ENCODE measurements at regions not wholly inside any gene's neighbourhood (a gene's known extent, or its start where the extent isn't known, plus 50 kb on each side); places are given as distances from the start of the nearest gene placed in this dataset.
A peak's percentile ranks its signal among the peaks of the same experiment; 100 is the strongest.
"Not testable (repeated sequence)": the region's sequence is repeated elsewhere in the genome, so short reads cannot be mapped to it uniquely, and the experiment has no call there.

DNA sequence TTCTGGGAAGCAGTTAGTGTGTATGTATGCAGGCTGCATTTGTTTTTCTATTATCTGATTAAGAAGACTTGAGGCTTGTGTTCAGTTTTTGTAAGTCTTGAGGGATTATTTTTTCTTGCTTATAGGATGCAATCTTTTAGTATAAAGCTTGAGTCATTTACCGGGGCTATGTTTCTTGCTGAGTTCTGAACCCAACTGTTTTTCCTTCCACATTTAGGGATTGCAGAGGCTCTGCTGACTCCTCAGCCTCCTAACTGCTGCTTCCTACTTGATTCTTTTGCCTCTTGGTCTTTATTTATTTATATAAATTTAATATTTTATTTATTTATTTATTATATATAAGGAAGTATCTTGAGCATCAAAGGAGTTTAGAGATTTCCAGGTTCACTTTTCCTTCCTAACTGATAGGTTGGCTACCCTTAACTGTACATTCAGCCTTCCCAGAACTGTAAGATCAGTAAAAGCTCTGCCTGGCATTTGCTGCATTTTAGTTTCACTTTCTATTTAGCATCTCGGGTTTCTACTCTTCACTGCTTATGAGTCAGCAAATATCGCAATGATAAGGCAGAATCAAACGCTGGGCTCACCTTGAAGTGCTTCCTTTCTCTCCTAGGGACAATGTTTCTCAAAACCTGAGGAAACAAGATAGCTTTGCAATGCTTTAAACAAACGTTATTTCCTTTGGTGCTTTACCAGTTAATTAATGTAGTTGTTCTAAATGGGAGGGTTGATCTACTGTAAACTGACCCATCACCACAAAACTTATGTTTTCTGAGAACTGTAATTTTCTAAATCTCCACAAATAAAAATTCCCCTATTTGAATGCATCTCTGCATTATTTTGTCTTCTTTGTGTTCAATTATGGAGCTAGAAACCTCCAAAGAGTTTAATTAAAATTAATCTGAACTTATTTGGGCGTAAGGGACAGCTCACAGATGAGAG lies 1183.7 kb upstream of the TMEM132C start:
- no peak for DNase-seq (ENCODE audit: low read depth in 1 of 2, low spot score in 1 of 2)

DNA sequence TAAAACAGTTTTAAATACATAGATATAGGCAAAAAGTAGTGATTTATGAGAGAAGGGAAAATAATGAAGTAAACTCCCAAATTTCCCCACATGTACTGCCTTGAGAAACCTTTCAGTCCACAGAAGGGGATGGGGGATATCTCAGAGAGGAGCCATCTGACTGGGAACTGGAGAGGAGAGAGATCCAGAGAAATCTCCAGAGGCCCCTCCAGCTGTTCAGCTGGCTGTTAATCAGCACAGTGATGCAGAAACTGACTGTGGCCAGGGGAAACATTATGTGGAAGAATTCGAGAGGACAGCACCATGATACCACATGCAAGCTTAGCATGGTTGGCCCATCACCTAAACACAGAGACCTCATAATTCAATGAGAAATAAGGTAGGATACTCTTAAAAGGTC lies 1165.9 kb upstream of the TMEM132C start:
- DNase-seq (ENCODE audit: low read depth in 1 of 2, low spot score in 1 of 2) = no peak

DNA sequence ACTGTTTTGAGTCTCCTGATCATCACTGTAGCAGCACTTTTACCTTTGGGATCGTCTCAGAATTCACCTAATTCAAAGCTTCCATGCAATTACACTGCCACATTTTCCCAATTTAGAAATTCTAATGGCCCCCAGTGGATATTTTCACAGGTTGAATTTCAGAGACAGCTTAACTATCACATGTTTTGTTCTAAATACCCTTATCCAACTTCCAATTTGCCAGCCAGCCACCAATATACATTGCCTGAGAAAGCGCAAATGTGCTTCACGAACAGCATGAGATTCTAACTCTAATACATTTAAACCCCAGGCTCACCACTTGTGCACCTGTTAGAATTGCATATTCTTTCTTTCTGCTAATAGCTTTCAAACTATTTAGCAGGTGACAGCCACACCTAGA lies 1160.9 kb upstream of the TMEM132C start:
- DNase-seq (ENCODE audit: low read depth in 1 of 2, low spot score in 1 of 2) = no peak

DNA sequence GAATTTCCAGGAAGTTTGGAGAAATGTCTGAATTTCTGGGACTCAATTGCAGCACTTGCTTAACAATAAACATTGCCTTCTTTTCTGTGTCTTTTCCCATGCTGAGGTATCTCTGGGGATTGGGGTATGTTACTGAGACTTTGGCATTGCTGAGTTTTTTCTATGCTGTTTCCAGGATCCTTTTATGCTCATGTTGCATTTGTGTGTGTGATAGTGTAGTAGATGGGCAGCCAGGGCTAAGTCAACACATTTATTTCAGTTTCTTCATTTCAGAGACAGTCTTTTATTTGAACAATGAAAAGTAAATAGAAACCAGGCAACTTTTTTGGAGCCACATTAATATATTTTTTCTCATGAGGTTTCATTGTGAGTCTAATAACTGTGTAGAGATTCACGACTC lies 1160.3 kb upstream of the TMEM132C start:
- no peak for DNase-seq (ENCODE audit: low read depth in 1 of 2, low spot score in 1 of 2)

DNA sequence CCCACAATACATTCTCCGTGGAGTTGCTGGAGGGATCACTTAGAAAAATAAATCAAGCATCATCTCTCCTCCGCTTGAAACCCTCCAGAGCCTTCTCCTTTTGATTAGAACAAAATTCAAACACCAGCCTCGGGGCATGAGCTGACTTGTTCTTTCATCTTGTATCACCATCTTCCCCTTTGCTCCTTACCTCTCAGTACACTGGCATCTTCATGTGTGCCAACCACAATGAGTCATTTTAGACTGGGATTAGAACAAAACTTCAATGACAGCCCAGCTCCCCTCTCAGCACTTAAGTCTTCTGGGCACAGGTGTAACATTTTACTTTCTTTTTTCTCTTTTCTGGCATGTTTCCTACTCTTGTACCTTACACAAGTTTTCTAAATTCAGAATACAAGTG lies 1159.2 kb upstream of the TMEM132C start:
- DNase-seq (ENCODE audit: low read depth in 1 of 2, low spot score in 1 of 2) = no peak

DNA sequence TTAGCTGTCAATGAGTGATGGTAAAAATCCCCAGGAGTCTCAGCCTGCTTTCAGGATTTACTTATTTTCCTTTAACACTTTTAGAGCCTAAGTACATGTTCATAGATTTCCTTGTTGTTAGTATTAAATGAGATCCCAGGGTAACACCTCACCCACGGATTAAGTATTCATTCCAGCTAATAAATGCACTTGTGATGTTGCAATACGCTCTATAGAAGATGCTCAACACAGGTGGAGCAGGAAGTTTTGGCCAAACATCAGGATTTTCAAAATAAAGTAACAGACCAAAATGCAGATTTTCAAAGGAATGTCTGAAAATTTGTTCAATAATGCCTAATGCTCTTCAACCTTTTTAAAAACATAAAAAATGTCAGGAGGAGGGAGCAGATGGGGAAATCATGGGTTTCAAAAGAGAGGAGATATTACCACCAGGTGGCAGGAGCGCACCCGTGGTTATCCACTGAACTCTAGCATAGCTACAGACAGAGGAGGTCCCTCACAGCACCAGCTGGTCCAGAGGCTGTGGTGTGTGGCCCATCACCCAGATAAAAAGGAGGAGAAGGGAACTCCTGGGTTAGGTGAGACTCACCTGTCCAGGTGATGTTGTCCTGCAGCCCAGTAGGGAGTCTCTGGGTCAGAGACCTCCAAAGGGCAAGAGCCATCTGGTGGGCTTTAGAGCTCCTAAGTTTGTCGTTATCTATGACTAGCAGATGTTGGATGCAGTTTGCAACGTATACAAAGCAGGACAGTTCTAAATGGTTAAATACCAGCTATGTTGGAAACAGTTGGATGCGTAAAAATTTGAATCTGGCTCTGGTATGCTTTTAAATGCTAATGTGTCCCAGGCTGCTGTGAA lies 1158.4 kb upstream of the TMEM132C start:
- peak in 1 of 2 donors; percentile 9 for DNase-seq (ENCODE audit: low read depth in 1 of 2, low spot score in 1 of 2)

DNA sequence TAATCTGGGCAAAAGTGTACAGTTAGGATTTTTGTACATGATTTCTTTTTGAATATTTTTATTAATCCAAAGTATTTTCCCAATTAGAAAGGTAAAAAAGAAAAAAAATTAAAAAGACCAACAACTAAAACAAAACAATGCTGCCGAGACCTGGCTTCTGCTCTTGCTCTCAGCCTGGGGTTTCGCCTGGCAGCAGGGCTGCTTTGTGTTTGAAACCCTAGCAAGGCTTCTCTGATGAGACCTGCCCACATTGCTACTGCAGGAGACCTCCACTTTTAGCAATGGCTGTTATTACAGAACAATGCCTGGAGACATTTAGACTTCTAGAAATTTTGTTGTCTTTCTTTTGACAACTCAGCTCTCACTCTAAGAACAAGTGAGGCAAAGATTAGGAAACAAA lies 1153.0 kb upstream of the TMEM132C start:
- no peak for DNase-seq (ENCODE audit: low read depth in 1 of 2, low spot score in 1 of 2)

DNA sequence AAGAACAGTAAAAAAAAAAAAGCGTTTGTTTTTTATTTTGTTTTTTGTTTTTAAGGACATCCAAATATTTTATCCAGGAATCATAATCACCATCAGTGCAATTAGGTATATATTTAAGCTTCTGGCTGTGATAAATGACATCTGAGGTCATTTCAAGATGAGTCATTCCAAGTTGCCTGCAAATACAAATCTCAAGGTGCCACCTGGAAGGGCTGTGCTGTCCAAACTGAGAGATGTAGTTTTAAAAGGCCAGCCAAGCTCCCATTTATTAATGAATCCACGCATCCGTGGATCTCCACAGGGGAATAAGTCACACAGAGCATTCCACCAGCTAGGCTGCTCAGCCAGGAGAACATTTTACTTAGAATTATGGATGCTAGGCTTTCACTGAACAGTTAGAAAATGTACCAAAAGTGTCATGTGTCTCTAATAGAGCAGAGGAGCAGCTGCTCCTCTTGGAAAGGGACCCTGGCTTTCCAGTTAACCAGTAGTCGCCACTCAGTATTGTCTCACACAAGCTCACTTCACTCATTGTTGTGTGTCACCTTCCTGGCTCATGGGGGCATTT lies 1151.4 kb upstream of the TMEM132C start:
- DNase-seq (ENCODE audit: low read depth in 1 of 2, low spot score in 1 of 2) = no peak

DNA sequence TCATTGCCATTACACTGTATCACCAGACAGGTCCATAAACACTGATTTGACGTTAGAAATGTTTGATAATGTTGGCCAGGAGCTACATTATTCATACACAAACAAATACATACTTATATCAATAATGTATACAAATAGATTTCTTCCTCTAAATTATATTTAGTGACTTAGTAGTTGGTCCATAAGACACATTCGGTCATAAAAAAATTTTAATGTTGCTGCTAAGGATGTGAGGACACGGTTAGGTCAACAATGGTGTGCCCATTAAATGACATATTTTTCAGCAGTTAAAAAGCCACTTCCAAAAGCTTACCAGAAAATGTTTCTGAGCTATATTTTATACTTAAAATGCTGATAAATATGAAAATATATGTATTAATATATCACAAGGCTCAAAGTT lies 1148.7 kb upstream of the TMEM132C start:
- no peak for DNase-seq (ENCODE audit: low read depth in 1 of 2, low spot score in 1 of 2)

DNA sequence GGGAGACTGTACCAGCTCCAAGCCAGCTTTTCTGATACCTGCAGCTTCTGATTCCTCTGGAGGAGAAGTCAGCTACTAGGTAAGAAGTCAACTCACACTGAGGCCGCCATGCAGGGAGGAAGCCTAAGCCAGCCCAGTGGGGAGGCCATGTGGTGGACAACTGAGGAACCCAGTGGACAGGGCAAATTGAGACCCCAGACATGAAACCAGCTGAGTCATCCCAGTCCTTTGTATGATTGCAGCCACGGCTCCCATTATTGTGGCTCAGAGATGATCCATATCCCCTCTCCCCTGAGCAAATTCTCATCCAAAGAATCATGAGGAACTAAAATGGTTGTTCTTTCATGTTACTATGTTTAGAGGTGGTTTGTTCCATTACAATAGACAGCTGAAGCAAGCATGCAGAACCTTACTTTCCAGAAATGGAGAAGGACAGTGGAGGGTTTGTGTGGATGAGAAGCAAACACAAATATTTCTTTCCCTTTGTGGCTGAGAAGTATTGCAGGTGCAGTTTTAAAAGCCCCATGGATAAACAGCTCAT lies 1147.3 kb upstream of the TMEM132C start:
- DNase-seq (ENCODE audit: low read depth in 1 of 2, low spot score in 1 of 2) = no peak

DNA sequence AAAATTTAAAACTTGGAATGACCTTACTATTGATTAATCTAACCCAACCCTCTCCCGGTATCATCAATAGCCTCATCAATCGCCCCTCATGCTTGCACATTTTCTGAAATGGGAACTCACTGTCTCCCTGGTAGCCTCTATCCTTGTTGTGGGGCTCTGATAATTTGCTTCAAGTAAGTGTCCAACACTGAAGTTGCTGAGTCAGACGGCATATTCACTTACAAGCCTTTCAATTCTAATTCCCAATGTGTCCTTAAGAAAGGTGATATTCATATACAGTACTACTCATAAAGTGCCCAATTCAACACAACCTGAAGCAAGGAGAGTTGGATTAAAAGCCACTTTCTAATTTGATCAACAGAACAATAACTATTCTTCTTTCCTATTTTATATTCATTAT lies 1146.1 kb upstream of the TMEM132C start:
- no peak for DNase-seq (ENCODE audit: low read depth in 1 of 2, low spot score in 1 of 2)

DNA sequence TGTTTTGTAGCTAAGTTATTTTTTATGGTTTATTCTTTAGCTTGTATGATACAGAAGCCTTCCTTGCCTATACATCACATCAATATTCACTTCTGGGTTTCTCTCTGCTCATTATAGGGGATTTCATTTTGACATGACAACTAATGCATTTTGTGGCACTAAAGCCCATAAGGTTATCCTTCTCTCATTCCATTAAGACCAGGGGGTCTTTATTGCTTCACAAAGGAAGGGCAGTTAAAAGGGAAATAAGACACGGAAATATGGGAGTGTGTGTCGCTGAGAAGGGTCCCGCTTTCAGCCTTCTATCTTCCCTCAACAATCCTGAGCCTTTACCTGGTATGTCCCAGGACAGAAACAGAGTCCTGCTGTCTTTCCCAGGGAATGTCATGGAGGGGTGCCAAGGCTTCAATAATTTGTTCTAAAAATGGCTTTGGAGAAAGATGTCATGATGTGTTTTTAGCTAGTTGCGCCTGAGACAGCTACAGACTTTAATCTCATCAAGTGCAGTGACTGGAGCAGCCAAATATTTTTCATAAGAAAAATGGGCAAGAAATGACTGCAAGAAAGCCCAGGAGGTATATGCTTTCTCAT lies 1145.4 kb upstream of the TMEM132C start:
- no peak for DNase-seq (ENCODE audit: low read depth in 1 of 2, low spot score in 1 of 2)

DNA sequence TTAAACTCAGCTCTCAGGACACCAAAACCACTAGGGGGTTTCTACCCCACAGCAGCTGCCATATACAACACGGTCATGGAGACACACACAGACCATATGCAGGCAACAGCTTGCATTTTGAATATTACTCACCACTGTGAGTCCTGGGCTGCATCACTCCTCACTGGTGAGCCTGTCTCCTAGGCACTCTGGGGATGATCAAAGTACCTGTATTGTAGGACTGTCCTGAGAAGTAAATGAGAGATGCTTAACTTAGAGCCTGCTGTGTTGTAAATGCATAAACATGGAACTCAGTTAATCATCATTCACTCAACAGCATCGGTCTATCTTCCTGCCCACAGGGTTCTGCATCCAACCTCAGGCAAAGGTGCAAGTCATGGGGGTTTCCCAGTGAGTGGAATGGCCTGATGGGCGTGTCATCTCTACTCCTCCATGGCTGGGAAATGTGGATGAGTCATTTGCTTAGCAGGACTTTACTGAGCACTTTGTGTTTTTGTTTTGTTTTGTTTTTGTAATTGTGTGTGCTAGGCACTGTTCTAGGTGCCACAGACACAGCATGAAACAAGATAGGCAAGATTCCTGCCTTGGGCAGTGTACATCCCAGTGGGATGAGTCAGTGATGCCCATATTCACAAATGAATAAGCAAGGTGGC lies 1141.2 kb upstream of the TMEM132C start:
- no peak for DNase-seq (ENCODE audit: low read depth in 1 of 2, low spot score in 1 of 2)

DNA sequence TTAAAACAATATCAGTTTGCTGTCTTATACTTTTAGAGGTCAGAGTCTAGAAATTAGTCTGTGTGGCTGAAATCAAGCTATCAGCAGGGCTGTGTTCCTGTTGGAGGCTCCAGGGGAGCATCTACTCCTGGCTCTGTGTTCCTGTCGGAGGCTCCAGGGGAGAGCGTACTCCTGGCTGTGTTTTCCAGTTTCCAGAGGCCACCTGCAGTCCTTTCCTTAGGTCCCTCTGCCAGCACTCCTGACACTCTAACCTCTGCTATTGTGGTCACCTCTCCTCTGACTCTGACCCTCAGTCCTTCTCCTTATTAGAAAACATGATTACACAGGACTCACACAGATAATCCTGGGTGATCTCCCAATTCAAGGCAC lies 1140.7 kb upstream of the TMEM132C start:
- DNase-seq (ENCODE audit: low read depth in 1 of 2, low spot score in 1 of 2) = no peak

DNA sequence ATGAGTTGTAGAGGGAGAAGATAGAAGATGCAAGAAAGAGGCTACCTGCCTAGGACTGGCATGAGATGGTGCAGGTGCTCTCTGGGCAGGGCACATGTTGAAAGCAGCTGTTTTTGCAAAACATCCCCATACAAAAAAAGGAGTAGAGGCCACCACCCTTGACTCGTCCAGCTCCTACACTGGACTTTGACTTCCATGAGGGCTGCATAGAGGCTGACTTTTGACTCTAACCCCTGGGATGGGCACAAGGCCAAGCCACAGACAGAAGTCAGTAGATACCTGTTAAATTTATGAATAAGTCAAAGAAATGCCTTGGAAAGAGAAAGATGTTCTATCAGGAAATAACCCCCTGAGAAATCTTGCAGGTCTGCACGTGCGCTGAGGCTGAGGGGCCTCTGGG lies 1139.1 kb upstream of the TMEM132C start:
- no peak for DNase-seq (ENCODE audit: low read depth in 1 of 2, low spot score in 1 of 2)

DNA sequence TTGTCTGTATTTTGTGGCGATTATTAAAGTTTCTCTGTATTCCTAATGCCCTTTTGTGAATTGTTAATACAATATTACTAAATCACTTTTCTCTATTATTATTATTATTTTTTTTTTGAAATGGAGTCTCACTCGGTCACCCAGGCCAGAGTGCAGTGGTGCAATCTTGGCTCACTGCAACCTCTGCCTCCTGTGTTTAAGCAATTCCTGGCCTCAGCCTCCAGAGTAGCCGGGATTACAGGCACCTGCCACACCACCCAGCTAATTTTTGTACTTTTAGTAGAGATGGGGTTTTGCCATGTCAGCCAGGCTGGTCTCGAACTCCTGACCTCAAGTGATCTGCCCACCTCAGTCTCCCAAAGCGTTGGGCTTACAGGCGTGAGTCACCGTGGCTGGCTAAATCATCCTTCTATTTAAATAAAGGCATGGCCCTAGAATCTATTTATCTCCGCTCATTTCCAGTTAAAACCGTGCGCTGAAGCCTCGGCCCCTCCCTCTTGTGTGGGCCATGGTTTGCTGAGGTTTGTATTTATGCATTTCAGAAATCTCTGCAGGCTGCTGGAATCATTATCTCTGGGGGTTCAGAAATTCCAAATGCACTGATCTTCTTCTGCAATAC lies 1136.4 kb upstream of the TMEM132C start:
- DNase-seq (ENCODE audit: low read depth in 1 of 2, low spot score in 1 of 2) = no peak

DNA sequence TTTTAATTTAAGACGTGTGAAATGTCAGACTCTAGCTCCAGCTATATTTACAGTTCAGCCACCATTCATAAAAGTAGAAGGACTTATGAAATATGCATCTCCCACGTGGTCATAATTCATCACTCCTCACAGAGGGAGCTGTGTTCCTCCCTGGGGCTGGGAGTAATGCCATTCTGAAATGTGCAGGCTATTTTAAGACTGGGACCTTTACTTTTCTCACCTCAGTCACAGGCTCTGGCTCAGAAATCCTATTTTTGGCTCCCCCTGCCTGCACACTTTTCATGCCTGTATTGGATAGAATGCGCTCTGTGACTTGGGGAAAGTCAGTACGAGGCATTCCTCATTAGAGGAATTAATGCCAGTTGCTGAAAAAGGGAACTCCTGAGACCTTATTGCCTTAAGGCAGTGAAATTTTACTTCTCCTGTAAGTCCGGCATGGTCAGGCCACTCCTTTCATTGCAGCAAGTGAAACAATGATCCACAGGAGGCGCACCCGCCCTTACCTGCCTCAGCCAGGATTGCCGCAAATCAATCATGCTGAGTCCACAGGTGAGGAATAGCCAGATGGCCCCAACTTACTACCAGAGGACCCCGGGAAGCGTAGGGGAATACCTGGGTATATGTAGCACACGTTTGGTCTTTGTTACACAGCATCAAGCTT lies 1133.2 kb upstream of the TMEM132C start:
- DNase-seq (ENCODE audit: low read depth in 1 of 2, low spot score in 1 of 2) = no peak

DNA sequence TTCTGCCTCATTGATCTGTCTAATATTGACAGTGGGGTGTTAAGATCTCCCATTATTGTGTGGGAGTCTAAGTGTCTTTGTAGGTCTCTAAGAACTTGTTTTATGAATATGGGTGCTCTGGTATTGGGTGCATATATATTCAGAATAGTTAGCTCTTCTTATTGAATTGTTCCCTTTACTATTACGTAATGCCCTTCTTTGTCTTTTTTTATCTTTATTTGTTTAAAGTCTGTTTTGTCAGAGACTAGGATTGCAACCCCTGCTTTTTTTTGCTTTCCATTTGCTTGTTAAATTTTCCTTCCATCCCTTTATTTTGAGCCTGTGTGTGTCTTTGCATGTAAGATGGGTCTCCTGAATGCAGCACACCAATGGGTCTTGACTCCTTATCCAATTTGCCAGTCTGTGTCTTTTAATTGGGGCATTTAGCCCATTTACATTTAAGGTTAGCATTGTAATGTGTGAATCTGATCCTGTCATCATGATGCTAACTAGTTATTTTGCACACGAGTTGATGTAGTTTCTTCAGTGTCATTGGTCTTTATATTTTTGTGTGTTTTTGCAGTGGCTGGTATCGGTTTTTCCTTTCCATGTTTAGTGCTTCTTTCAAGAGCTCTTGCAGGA lies 1126.0 kb upstream of the TMEM132C start:
- not testable (repeated sequence) for DNase-seq (ENCODE audit: low read depth in 1 of 2, low spot score in 1 of 2)

DNA sequence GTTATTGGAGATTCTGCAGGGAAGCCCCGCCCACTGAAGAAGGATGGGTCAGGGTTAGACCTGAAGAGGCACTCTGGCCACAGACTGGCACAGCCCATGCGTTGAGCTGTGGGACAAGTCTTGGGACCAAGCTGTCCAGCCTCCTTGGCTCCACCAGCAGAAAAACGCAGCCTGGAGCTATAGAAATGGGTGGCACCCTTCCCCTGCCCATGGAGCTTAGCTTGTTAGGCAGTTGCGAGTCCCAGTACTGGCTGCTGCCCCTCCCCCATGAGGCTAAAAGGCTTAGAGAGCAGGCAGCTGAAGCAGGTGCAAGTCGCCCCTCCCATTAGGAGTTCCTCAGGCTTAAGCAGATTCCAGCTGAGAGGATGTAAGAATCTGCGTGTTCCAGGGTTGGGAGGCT lies 1124.0 kb upstream of the TMEM132C start:
- no peak for DNase-seq (ENCODE audit: low read depth in 1 of 2, low spot score in 1 of 2)
